SK-N-SH treated with all-trans-retinoic acid at 6 μM for 48 hours (cell line): ENCODE measurements at regions not wholly inside any gene's neighbourhood (a gene's known extent, or its start where the extent isn't known, plus 50 kb on each side); places are given as distances from the start of the nearest gene placed in this dataset.

Source experiments
- BACH2 ChIP-seq: fragments of 250-450 bp; sonication (Bioruptor Pico); IDR thresholded peaks from 2 replicates; pipeline ENCODE4 v1.9.0; 2021; ENCODE audit warnings: mild to moderate bottlenecking, borderline replicate concordance
- CSRNP3 ChIP-seq: fragments of 250-450 bp; sonication (Bioruptor Pico); IDR thresholded peaks from 2 replicates; pipeline ENCODE4 v1.5.1; 2021; ENCODE audit warnings: mild to moderate bottlenecking, moderate library complexity
- ESRRG ChIP-seq: fragments of 250-450 bp; sonication (Bioruptor Pico); IDR thresholded peaks from 2 replicates; pipeline ENCODE4 v1.6.1; 2021; ENCODE audit warnings: mild to moderate bottlenecking
- OSR1 ChIP-seq: fragments of 250-450 bp; sonication (Bioruptor Pico); IDR thresholded peaks from 2 replicates; pipeline ENCODE4 v1.8.0; 2022; ENCODE audit warnings: moderate library complexity, mild to moderate bottlenecking, inconsistent platforms
- POU6F1 ChIP-seq: fragments of 250-450 bp; sonication (Bioruptor Pico); IDR thresholded peaks from 2 replicates; pipeline ENCODE4 v1.8.0; 2021; ENCODE audit warnings: low read depth, mild to moderate bottlenecking, moderate library complexity, borderline replicate concordance
- SNAI2 ChIP-seq: fragments of 250-450 bp; sonication (Bioruptor Pico); IDR thresholded peaks from 2 replicates; pipeline ENCODE4 v1.5.0; 2020; ENCODE audit warnings: mild to moderate bottlenecking, moderate library complexity
- TOX ChIP-seq: fragments of 250-450 bp; sonication (Bioruptor Pico); IDR thresholded peaks from 2 replicates; pipeline ENCODE4 v1.8.0; 2021; ENCODE audit warnings: mild to moderate bottlenecking, moderate library complexity, borderline replicate concordance
- ZC3H10 ChIP-seq: fragments of 250-450 bp; sonication (Bioruptor Pico); IDR thresholded peaks from 2 replicates; pipeline ENCODE4 v1.5.1; 2021; ENCODE audit warnings: mild to moderate bottlenecking, moderate library complexity
- ZFP3 ChIP-seq: fragments of 250-450 bp; sonication (Bioruptor Pico); IDR thresholded peaks from 2 replicates; pipeline ENCODE4 v1.5.0; 2020; ENCODE audit warnings: mild to moderate bottlenecking, moderate library complexity
- ZFP30 ChIP-seq: fragments of 450-650 bp; formaldehyde crosslinking; IDR thresholded peaks from 2 replicates; pipeline ENCODE4 v1.5.0; 2022; ENCODE audit warnings: mild to moderate bottlenecking, moderate library complexity
- ZNF70 ChIP-seq: fragments of 450-650 bp; formaldehyde crosslinking; IDR thresholded peaks from 2 replicates; pipeline ENCODE4 v1.5.0; 2020; ENCODE audit warnings: mild to moderate bottlenecking, moderate library complexity
- ZNF8 ChIP-seq: fragments of 450-650 bp; formaldehyde crosslinking; IDR thresholded peaks from 2 replicates; pipeline ENCODE4 v1.5.0; 2020; ENCODE audit warnings: mild to moderate bottlenecking, moderate library complexity
- TF ChIP-seq, protein P1 (sequence below): fragments of 250-450 bp; sonication (Bioruptor Pico); IDR thresholded peaks from 2 replicates; pipeline ENCODE4 v1.8.0; 2020; ENCODE audit warnings: mild to moderate bottlenecking, moderate library complexity, borderline replicate concordance

GRCh38 chr3:18838758-18839157, 309.6 kb upstream of the KCNH8 start:
- TF ChIP-seq, protein P1, sequence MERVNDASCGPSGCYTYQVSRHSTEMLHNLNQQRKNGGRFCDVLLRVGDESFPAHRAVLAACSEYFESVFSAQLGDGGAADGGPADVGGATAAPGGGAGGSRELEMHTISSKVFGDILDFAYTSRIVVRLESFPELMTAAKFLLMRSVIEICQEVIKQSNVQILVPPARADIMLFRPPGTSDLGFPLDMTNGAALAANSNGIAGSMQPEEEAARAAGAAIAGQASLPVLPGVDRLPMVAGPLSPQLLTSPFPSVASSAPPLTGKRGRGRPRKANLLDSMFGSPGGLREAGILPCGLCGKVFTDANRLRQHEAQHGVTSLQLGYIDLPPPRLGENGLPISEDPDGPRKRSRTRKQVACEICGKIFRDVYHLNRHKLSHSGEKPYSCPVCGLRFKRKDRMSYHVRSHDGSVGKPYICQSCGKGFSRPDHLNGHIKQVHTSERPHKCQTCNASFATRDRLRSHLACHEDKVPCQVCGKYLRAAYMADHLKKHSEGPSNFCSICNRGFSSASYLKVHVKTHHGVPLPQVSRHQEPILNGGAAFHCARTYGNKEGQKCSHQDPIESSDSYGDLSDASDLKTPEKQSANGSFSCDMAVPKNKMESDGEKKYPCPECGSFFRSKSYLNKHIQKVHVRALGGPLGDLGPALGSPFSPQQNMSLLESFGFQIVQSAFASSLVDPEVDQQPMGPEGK (CRISPR knock-in tag), result no peak
- TF ChIP-seq ZNF70 (CRISPR knock-in tag) (no peak), OSR1 (CRISPR knock-in tag) (no peak), TOX (CRISPR knock-in tag) (no peak), ZFP30 (CRISPR knock-in tag) (no peak), POU6F1 (no peak), BACH2 (no peak), ZNF8 (CRISPR knock-in tag) (no peak), ESRRG (CRISPR knock-in tag) (no peak), SNAI2 (CRISPR knock-in tag) (no peak), ZFP3 (CRISPR knock-in tag) (no peak), ZC3H10 (no peak), CSRNP3 (CRISPR knock-in tag) (no peak)
